ENCODE measurements at regions not wholly inside any gene's neighbourhood (a gene's known extent, or its start where the extent isn't known, plus 50 kb on each side); places are given as distances from the start of the nearest gene placed in this dataset.

DNA sequence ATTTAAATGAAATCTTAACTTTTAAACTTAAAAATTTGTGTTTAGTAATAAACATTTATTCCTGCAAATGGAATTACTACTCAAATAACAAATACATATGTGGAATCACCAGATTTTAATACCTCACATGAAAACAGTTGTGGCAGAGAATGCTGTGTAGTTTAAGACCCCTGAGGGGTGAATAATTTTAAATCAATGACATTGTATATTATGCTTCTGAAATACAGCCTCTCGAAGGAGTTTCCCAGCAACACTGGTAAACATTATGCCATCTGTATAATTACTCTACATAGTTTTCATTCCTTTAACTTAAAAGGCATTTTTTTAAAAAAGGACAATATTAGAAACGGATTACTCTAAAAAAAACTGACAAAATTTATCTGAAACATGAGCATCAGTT, 2313.3 kb downstream of the ARAP2 start:
- TF ChIP-seq EZH2phosphoT487 (IDR thresholded peaks at IDR 0.05; ENCODE audit: borderline replicate concordance, low read length) (no peak), EZH2 (IDR thresholded peaks at IDR 0.05; ENCODE audit: low read length, unreplicated experiment) (no peak)
- TF ChIP-seq, protein P1, sequence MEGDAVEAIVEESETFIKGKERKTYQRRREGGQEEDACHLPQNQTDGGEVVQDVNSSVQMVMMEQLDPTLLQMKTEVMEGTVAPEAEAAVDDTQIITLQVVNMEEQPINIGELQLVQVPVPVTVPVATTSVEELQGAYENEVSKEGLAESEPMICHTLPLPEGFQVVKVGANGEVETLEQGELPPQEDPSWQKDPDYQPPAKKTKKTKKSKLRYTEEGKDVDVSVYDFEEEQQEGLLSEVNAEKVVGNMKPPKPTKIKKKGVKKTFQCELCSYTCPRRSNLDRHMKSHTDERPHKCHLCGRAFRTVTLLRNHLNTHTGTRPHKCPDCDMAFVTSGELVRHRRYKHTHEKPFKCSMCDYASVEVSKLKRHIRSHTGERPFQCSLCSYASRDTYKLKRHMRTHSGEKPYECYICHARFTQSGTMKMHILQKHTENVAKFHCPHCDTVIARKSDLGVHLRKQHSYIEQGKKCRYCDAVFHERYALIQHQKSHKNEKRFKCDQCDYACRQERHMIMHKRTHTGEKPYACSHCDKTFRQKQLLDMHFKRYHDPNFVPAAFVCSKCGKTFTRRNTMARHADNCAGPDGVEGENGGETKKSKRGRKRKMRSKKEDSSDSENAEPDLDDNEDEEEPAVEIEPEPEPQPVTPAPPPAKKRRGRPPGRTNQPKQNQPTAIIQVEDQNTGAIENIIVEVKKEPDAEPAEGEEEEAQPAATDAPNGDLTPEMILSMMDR (conservative IDR thresholded peaks at IDR 0.05; ENCODE audit: low read depth, low read length) = no peak
